ENCODE measurements at regions not wholly inside any gene's neighbourhood (a gene's known extent, or its start where the extent isn't known, plus 50 kb on each side); places are given as distances from the start of the nearest gene placed in this dataset.

DNA sequence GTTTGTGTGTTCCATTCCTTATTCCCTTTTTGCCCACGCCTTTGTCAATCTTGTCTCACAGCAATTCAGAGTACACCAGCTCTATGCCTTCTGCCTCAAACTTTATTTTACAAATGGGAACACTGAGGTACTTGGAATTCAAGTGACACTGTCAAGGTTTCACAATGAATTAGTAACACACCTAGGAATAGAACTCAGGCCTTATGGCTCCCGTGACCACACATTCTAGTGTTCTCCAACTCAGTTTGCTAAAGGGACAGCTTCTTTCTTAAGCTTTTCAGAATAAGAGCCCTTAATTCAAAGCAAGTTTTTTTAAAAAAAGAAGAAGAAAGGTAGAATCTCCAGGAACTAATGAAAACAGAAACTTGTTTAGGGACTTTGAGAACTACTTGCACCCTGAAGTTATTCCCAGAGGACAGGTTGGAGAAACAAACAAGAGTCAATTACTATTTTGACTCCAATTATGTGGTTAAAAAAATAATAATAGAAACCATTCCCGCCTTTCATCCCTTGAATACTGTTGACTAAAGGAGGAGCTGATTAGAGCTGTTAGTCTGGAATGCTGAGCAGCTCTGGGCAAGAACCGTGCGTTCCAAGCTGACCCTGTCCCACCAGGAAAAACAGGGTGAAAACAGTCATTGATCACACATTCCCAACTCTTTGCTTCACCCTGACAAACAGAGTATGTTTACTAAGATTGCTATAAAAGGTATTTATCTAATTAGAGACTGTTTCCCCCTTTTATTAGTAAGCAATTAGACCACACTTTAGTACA lies 408.8 kb upstream of the CNKSR2 start:
- Histone ChIP-seq H3K9me3 (ENCODE audit: control insufficient read depth, insufficient read depth, low read depth, low read length) (no peaks in the 10 kb centered on the region), H3K27ac (ENCODE audit: extremely low read depth, low read depth, low read length) (no peak overlapping the region), H3K4me3 (ENCODE audit: low read depth, low read length) (no peak overlapping the region), H3K4me1 (ENCODE audit: control insufficient read depth, insufficient read depth, low read length) (no peaks in the 10 kb centered on the region), H3K36me3 (ENCODE audit: control insufficient read depth in 2 of 2, insufficient read depth in 1 of 2, low read length in 2 of 2) (no peaks in the 10 kb centered on the region)
- TF ChIP-seq ZNF239 (tag by site-specific recombination; IDR thresholded peaks at IDR 0.05) (no peak), BCL11A (tag by site-specific recombination; IDR thresholded peaks at IDR 0.05; ENCODE audit: low read depth) (no peak), ZNF223 (tag by site-specific recombination; IDR thresholded peaks at IDR 0.05) (no peak), ZNF169 (tag by site-specific recombination; IDR thresholded peaks at IDR 0.05) (no peak), ZNF184 (tag by site-specific recombination; IDR thresholded peaks at IDR 0.05) (no peak), ZNF514 (tag by site-specific recombination; IDR thresholded peaks at IDR 0.05) (no peak), ZNF792 (tag by site-specific recombination; IDR thresholded peaks at IDR 0.05) (no peak), EGR2 (tag by site-specific recombination; IDR thresholded peaks at IDR 0.05; ENCODE audit: low read depth) (no peak), ZSCAN16 (tag by site-specific recombination; IDR thresholded peaks at IDR 0.05) (no peak), ZXDB (tag by site-specific recombination; IDR thresholded peaks at IDR 0.05) (no peak), ZNF624 (tag by site-specific recombination; IDR thresholded peaks at IDR 0.05) (no peak), ZNF202 (tag by site-specific recombination; IDR thresholded peaks at IDR 0.05; ENCODE audit: borderline replicate concordance) (no peak), ZBTB8A (tag by site-specific recombination; IDR thresholded peaks at IDR 0.05) (no peak)
- TF ChIP-seq, protein P1, sequence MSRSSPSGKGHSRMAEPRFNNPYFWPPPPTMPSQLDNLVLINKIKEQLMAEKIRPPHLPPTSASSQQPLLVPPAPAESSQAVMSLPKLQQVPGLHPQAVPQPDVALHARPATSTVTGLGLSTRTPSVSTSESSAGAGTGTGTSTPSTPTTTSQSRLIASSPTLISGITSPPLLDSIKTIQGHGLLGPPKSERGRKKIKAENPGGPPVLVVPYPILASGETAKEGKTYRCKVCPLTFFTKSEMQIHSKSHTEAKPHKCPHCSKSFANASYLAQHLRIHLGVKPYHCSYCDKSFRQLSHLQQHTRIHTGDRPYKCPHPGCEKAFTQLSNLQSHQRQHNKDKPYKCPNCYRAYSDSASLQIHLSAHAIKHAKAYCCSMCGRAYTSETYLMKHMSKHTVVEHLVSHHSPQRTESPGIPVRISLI (tag by site-specific recombination; IDR thresholded peaks at IDR 0.05), result no peak
- TF ChIP-seq, protein P2, sequence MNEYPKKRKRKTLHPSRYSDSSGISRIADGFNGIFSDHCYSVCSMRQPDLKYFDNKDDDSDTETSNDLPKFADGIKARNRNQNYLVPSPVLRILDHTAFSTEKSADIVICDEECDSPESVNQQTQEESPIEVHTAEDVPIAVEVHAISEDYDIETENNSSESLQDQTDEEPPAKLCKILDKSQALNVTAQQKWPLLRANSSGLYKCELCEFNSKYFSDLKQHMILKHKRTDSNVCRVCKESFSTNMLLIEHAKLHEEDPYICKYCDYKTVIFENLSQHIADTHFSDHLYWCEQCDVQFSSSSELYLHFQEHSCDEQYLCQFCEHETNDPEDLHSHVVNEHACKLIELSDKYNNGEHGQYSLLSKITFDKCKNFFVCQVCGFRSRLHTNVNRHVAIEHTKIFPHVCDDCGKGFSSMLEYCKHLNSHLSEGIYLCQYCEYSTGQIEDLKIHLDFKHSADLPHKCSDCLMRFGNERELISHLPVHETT (tag by site-specific recombination; IDR thresholded peaks at IDR 0.05), result no peak
- TF ChIP-seq, protein P3, sequence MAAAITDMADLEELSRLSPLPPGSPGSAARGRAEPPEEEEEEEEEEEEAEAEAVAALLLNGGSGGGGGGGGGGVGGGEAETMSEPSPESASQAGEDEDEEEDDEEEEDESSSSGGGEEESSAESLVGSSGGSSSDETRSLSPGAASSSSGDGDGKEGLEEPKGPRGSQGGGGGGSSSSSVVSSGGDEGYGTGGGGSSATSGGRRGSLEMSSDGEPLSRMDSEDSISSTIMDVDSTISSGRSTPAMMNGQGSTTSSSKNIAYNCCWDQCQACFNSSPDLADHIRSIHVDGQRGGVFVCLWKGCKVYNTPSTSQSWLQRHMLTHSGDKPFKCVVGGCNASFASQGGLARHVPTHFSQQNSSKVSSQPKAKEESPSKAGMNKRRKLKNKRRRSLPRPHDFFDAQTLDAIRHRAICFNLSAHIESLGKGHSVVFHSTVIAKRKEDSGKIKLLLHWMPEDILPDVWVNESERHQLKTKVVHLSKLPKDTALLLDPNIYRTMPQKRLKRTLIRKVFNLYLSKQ (tag by site-specific recombination; IDR thresholded peaks at IDR 0.05; ENCODE audit: borderline replicate concordance), result no peak
- CTCF ChIA-PET, result no interaction called here
- POLR2A ChIA-PET, result no interaction called here

DNA sequence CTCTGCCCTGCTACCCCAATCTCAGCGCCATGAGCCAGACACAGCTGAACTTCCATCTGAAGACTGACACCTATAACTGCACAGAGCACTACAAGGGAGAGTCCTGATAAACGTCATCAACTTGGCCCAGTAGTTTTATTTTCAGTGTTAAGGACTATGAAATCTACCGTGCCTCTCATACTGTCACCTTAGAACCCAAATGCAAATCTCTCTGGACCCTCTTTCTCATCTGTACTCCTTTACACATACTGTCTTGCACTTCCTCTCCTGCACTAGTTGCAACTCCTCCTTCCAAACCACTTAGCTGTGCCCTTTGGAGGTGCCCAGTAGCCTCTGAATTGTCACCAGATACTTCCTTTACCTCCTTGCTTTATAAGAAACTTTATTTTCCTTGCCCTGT lies 420.2 kb upstream of the CNKSR2 start:
- no peaks in the 10 kb centered on the region for H3K36me3 ChIP-seq (ENCODE audit: control insufficient read depth in 2 of 2, insufficient read depth in 1 of 2, low read length in 2 of 2)
- no peaks in the 10 kb centered on the region for H3K9me3 ChIP-seq (ENCODE audit: control insufficient read depth, insufficient read depth, low read depth, low read length)
- H3K4me3 ChIP-seq (ENCODE audit: low read depth, low read length), result no peak overlapping the region
- H3K27ac ChIP-seq (ENCODE audit: extremely low read depth, low read depth, low read length), result no peak overlapping the region
- no peak for TF ChIP-seq ZNF248 (tag by site-specific recombination; IDR thresholded peaks at IDR 0.05)
- CTCF ChIA-PET, result no interaction called here
- H3K4me1 ChIP-seq (ENCODE audit: control insufficient read depth, insufficient read depth, low read length), result no peaks in the 10 kb centered on the region
- POLR2A ChIA-PET, result no interaction called here

DNA sequence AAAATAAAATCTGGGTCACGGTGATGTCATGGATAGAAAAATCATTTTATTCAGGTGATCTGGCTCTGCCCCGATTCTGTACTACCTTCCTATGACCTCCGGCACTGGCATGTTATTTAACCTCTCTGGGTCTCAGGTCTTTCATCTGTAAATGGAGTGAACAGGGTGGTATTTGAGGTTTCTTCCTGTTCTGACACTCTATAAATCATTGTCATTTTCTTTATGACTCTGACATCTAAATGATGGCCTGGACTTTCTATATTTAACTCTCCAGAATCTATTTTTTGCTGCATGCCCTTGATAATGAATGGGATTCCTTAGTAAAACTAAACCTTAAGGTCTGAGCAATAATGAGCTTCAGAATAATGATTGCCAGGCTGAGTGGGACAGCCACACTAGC lies 422.0 kb upstream of the CNKSR2 start:
- POLR2A ChIA-PET, result no interaction called here
- no peaks in the 10 kb centered on the region for H3K36me3 ChIP-seq (ENCODE audit: control insufficient read depth in 2 of 2, insufficient read depth in 1 of 2, low read length in 2 of 2)
- CTCF ChIA-PET, result no interaction called here

More for the DNA sequence above, 422.0 kb upstream of the CNKSR2 start:
- H3K27ac ChIP-seq (ENCODE audit: extremely low read depth, low read depth, low read length), result no peak overlapping the region
- no peaks in the 10 kb centered on the region for H3K4me1 ChIP-seq (ENCODE audit: control insufficient read depth, insufficient read depth, low read length)
- TF ChIP-seq, protein P4, sequence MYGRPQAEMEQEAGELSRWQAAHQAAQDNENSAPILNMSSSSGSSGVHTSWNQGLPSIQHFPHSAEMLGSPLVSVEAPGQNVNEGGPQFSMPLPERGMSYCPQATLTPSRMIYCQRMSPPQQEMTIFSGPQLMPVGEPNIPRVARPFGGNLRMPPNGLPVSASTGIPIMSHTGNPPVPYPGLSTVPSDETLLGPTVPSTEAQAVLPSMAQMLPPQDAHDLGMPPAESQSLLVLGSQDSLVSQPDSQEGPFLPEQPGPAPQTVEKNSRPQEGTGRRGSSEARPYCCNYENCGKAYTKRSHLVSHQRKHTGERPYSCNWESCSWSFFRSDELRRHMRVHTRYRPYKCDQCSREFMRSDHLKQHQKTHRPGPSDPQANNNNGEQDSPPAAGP (tag by site-specific recombination; IDR thresholded peaks at IDR 0.05), result no peak
- TF ChIP-seq ZNF140 (tag by site-specific recombination; IDR thresholded peaks at IDR 0.05), result no peak
- H3K4me3 ChIP-seq (ENCODE audit: low read depth, low read length), result no peak overlapping the region
- no peaks in the 10 kb centered on the region for H3K9me3 ChIP-seq (ENCODE audit: control insufficient read depth, insufficient read depth, low read depth, low read length)
